GM12872 (cell line): ENCODE measurements at regions not wholly inside any gene's neighbourhood (a gene's known extent, or its start where the extent isn't known, plus 50 kb on each side); places are given as distances from the start of the nearest gene placed in this dataset.

Experiments used
- TF ChIP-seq, protein P1 (sequence below): IDR thresholded peaks from 3 replicates; pipeline ENCODE4 v1.5.1; 2011; ENCODE audit warnings: low read depth, mild to moderate bottlenecking, low read length, moderate library complexity; ENCODE audit not compliant: insufficient read depth

DNA sequence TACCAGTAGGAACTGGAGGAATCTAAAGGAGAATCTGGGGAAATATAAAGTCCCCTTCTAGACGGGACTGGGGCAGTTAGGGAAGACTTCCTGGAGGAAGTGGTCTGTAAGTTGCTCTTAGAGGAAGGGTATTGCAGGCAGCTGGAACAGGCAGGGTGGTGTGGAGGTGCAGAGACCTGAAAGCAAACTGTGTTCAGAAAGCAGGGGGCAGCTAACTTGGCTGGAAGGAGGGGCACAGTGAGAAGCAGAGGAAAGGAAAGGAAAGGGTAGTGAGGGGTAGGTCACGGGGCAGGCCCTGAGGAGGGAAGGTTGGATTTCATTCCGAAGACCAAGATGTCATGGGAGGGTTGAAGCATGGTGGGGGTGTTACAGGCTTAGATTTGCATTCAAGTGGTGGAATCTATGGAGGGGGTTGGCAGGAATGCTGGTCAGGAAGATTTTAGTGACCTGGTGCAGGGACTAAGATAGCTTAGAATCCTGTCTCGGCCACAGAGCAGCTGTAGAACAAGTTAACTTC lies 240.7 kb downstream of the FOXD2 start:
- TF ChIP-seq, protein P1, sequence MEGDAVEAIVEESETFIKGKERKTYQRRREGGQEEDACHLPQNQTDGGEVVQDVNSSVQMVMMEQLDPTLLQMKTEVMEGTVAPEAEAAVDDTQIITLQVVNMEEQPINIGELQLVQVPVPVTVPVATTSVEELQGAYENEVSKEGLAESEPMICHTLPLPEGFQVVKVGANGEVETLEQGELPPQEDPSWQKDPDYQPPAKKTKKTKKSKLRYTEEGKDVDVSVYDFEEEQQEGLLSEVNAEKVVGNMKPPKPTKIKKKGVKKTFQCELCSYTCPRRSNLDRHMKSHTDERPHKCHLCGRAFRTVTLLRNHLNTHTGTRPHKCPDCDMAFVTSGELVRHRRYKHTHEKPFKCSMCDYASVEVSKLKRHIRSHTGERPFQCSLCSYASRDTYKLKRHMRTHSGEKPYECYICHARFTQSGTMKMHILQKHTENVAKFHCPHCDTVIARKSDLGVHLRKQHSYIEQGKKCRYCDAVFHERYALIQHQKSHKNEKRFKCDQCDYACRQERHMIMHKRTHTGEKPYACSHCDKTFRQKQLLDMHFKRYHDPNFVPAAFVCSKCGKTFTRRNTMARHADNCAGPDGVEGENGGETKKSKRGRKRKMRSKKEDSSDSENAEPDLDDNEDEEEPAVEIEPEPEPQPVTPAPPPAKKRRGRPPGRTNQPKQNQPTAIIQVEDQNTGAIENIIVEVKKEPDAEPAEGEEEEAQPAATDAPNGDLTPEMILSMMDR, result no peak

DNA sequence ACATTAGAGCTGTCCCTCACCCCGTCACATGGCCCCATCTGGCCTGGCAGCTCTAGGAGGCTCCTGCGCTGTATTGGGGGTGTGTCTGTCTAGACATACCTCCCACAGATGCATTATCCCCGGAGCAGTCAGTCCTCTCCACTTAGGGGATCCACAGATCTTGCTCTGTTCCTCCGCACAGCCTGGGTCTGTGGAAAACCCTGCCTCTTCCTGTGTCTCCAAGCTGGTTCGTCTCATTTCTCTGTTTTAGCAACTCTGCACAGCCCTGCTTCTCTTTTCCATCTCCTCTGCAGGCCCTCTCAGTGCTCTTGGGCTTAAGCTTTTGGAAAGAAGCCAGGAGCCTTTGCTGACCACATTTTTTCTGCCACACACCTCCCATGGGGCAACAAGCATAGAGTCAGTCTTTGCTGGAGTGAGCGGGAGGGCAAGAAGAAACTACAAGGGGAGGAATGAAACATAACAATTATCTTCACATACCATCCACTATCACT lies 241.5 kb downstream of the FOXD2 start:
- TF ChIP-seq, protein P1, result no peak

DNA sequence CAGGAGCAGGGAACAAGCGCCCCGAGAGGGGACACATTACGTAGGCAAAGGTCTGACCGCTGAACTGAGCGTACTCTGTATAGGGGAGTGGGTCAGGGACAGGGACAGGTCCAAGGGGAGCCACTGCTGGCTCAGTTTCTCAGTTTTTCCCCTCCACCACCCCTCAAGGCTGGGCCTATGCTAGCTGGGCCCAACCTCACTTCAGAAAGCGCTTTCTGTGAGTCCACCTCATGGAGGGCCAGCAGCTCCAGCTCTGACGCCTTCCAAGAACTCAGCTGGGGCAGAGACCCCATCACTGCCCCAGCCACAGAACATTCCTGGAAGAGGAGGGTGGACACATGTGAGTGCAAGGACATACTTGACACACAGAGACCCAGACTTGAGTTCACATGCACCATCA lies 242.0 kb downstream of the FOXD2 start:
- TF ChIP-seq, protein P1, result no peak

DNA sequence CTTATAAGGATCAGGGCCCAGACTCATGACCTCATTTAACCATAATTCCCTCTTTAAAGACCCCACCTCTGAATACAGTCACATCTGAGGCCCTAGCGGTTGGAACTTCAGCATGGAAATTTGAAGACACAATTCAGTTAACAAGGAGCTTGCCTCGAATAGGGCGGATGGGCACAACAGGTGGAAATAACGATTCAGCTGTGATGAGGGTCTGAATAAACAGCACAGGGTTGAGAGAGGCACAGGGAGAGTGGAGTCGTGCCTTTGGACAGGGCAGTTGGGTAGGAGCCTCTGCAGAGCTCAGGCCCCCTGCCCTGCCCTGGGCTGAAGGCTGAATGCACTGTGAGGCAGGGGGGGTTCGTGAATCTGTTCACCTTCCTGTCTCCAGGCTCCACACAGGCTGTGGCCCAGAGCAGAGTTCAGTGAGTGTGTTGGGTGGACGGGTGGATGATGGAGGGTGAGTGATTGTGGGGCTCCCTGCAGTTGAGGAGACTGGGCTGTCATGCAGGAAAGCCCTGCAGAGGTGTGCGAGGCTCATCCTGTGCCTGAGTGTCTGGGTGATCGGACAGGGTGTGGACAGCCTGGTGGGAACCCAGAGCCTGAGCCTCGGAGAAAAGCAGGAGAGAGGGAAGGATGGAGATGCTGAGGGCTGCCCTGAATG lies 243.1 kb downstream of the FOXD2 start:
- TF ChIP-seq, protein P1, result no peak

DNA sequence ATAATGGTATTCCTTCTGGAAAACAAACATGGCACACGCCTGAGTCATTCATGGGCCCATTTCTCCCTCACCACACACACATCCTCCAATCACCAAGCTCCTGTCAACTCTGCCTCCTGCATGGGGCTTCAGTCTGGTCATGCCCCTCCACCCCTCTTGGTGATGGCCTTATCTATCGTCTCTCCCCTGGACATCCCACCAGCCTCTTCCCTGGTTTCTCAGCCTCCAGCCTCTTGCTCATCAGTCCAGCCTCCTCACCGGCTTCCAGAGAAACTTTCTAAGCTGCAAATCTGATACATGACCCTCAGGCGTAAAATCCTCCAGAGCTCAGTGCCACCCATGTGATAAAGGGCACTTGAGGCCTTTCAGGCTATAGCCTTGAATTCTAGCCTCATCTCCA lies 243.9 kb downstream of the FOXD2 start:
- TF ChIP-seq, protein P1, result no peak

DNA sequence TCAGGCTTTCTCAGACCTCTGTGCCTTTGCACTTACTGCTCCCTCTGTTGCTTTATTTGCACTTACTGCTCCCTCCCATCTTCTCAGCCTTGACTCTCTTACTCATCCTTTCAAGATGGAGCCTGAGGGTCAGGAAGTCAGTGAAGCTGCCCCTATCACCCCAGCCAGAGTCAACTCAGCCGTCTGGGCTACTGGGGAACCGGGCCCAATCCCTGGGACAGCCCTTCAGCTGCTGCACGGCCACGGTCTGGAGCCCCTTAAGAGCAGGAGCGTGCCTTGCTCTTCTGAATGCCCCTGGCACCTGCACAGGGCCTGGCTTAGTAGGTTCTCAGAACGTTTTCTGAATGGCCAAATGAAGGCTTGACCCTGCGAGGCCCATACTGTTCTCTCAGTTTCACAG lies 244.4 kb downstream of the FOXD2 start:
- TF ChIP-seq, protein P1, result no peak

DNA sequence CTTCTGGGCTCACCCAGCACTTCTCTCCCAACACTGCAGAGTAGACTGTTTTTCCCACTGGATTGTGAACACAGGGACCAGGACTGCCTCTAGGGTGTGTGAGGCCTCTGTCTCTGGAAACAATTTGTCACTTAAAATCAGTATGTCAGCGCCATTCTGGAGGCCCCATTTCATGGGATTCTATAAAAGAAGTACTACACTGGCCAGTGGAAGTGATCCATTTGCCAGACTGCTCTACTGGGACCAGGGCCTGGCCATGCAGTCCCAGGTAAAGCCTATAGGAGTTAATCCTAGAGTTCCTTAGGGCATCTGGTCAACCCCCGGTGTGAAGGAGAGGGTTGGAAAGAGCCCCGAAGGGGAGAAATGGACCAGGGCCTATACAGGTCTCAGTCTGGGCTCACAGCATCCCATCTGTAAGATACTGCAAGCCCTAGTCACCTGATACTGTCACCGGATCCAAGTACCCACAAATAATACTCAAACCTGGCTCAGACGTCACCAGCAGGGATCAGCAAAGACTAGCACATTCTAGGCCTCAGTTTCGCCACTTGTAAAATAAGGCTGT lies 245.0 kb downstream of the FOXD2 start:
- TF ChIP-seq, protein P1, result no peak
